Lung (tissue), 11 donors: ENCODE measurements at regions not wholly inside any gene's neighbourhood (a gene's known extent, or its start where the extent isn't known, plus 50 kb on each side); places are given as distances from the start of the nearest gene placed in this dataset.
A peak's percentile ranks its signal among the peaks of the same experiment; 100 is the strongest.

Experiments
- ATAC-seq: fragments of 200-7000 bp; cut with Tn5 transposase; one replicate; pipeline ENCODE4 v1.9.1; 2020; ENCODE audit warnings: moderate number of reproducible peaks; ENCODE audit not compliant: insufficient read depth, low FRiP score
- DNase-seq, 3 donors: peaks; one replicate each; pipeline ENCODE4 v3.0.0-alpha.2; 2013 to 2017
- H3K27ac ChIP-seq, 2 donors: one replicate each; pipeline ENCODE4 v1.5.1; 2013; ENCODE audit warnings: mild to moderate bottlenecking in 2 of 2, moderate library complexity in 2 of 2, control low read depth in 1 of 2, inconsistent platforms in 1 of 2, low read depth in 1 of 2, low read length in 1 of 2
- H3K27me3 ChIP-seq, 3 donors: one replicate each; pipeline ENCODE4 v1.5.1; 2013; ENCODE audit warnings: low read length in 2 of 3; ENCODE audit not compliant: control insufficient read depth in 3 of 3, insufficient read depth in 3 of 3
- H3K36me3 ChIP-seq, 4 donors: one replicate each; pipeline ENCODE4 v1.5.1; 2013; ENCODE audit warnings: low read length in 4 of 4, mild to moderate bottlenecking in 1 of 4, moderate library complexity in 1 of 4; ENCODE audit not compliant: control insufficient read depth in 4 of 4, insufficient read depth in 4 of 4
- H3K4me1 ChIP-seq, 5 donors: one replicate each; pipeline ENCODE4 v1.5.1; 2013; ENCODE audit warnings: low read length in 5 of 5, mild to moderate bottlenecking in 2 of 5, moderate library complexity in 1 of 5; ENCODE audit not compliant: control insufficient read depth in 5 of 5, insufficient read depth in 5 of 5
- H3K4me3 ChIP-seq: one replicate; pipeline ENCODE4 v1.5.1; 2013; ENCODE audit warnings: mild to moderate bottlenecking, control low read depth, moderate library complexity
- H3K9ac ChIP-seq, 2 donors: one replicate each; pipeline ENCODE4 v1.5.1; 2013; ENCODE audit warnings: low read length in 2 of 2, control low read depth in 1 of 2; ENCODE audit not compliant: insufficient read depth in 1 of 2
- H3K9me3 ChIP-seq, 4 donors: one replicate each; pipeline ENCODE4 v1.5.1; 2013; ENCODE audit warnings: low read length in 3 of 4, mild to moderate bottlenecking in 1 of 4, moderate library complexity in 1 of 4; ENCODE audit not compliant: control insufficient read depth in 4 of 4, insufficient read depth in 3 of 4
- CTCF ChIP-seq: IDR thresholded peaks from 2 replicates; pipeline ENCODE4 v1.5.1; 2012; ENCODE audit warnings: mild to moderate bottlenecking; ENCODE audit errors: control extremely low read depth, extremely low read depth
- WGBS, 2 donors: extraction: QIAGEN DNeasy Blood & Tissue Kit; methylation state at CpG; one replicate each; pipeline ENCODE4 v1.1.7; 2013; 5-methylcytosine and 5-hydroxymethylcytosine counted together
- donor health status: control.
- donor health status: control.
- donor health status: Bipolar disorder and iron deficiency.
- donor health status: healthy.
- donor health status: DM: yes; HTN: yes; CAD: no.

- Histone ChIP-seq H3K9me3 (peaks cover 0 to 2% (median 0%) of the 10 kb centered on the region in 4 donors), H3K36me3 (no peaks in the 10 kb centered on the region), H3K4me3 (no peak overlapping the region), H3K4me1 (no peaks in the 10 kb centered on the region), H3K27ac (no peak overlapping the region), H3K9ac (no peak overlapping the region), H3K27me3 (no peaks in the 10 kb centered on the region)
- 95 to 96% methylated on average over 3 of the region's 3 CpGs for WGBS, 2 donors
- no peak for TF ChIP-seq CTCF
- DNase-seq: no peak
- ATAC-seq: no peak
Observed at GRCh38 chr7:155927905-155928304, 115.6 kb upstream of the SHH start.

DNA sequence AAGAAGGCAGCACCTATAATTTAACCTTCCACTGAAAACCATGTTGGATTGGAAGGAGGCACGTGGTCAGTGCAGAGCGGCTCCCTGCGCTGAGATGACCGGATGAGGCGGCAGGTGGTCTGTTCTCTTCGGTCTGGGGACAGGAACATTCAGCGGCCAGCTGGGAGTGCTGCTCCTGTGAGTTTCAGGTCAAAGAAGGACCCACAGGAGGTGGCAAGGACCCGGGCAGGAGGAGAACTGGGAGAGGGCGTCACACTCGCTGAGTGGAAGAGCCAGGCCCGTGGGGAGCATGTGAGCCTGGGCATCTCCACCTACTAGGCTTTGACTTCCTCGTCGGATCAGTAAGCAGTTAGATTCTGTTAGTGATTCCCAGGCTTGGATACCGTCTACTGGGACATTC lies 113.4 kb upstream of the SHH start:
- 84 to 93% methylated on average over 14 of the region's 14 CpGs for WGBS, 2 donors
- Histone ChIP-seq H3K27ac (no peak overlapping the region), H3K27me3 (no peaks in the 10 kb centered on the region), H3K9me3 (peaks cover 0 to 2% (median 0%) of the 10 kb centered on the region in 4 donors), H3K4me1 (peaks cover 0 to 6% (median 0%) of the 10 kb centered on the region in 5 donors), H3K36me3 (no peaks in the 10 kb centered on the region), H3K9ac (no peak overlapping the region), H3K4me3 (no peak overlapping the region)
- no peak for TF ChIP-seq CTCF
- no peak for ATAC-seq
- DNase-seq: no peak

GRCh38 chr7:155922067-155922816 lies 110.0 kb upstream of the SHH start:
- ATAC-seq (peak; percentile 61), DNase-seq (peak; percentile 59 to 80 (median 78))
- no peak overlapping the region for H3K9ac ChIP-seq
- H3K9me3 ChIP-seq: peaks cover 0 to 4% (median 0%) of the 10 kb centered on the region in 4 donors
- 61 to 62% methylated on average over 25 of the region's 25 CpGs for WGBS, 2 donors
- TF ChIP-seq CTCF: no peak
- peaks cover 0 to 11% (median 3%) of the 10 kb centered on the region in 5 donors for H3K4me1 ChIP-seq
- H3K27ac ChIP-seq: no peak overlapping the region
- no peaks in the 10 kb centered on the region for H3K36me3 ChIP-seq
- H3K27me3 ChIP-seq: no peaks in the 10 kb centered on the region
- no peak overlapping the region for H3K4me3 ChIP-seq

DNA sequence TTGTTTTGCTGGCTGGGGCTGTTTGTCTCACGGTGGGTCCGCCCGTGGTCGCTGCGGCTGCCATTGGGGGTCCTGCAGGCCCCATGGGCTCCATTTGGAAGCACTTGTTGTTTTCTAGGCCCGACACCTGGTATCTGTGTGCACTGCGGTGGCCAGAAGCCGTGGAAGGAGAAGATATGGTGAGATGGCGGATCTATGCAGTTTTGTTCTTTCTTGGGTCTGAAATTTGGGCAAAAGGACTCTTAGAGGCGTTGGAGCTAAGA lies 109.5 kb upstream of the SHH start:
- WGBS, 2 donors: 82 to 89% methylated on average over 10 of the region's 10 CpGs
- no peak for DNase-seq
- H3K4me1 ChIP-seq: peaks cover 0 to 11% (median 3%) of the 10 kb centered on the region in 5 donors
- no peak for ATAC-seq
- H3K9ac ChIP-seq: no peak overlapping the region
- H3K9me3 ChIP-seq: peaks cover 0 to 4% (median 0%) of the 10 kb centered on the region in 4 donors
- H3K36me3 ChIP-seq: no peaks in the 10 kb centered on the region
- no peaks in the 10 kb centered on the region for H3K27me3 ChIP-seq
- TF ChIP-seq CTCF: no peak
- no peak overlapping the region for H3K27ac ChIP-seq
- no peak overlapping the region for H3K4me3 ChIP-seq
